ENCODE measurements at regions not wholly inside any gene's neighbourhood (a gene's known extent, or its start where the extent isn't known, plus 50 kb on each side); places are given as distances from the start of the nearest gene placed in this dataset.

GRCh38 chr6:137323860-137324259 is 104.7 kb upstream of the IFNGR1 start:
- Histone ChIP-seq H3K9ac (ENCODE audit: low read length) (no peak overlapping the region), H3K4me3 (ENCODE audit: low read length) (no peak overlapping the region), H3K9me3 (ENCODE audit: control insufficient read depth, low read depth, low read length) (no peaks in the 10 kb centered on the region), H3K27me3 (ENCODE audit: control insufficient read depth, insufficient read depth, low read length) (no peaks in the 10 kb centered on the region), H3K4me1 (ENCODE audit: control insufficient read depth, low read depth, low read length) (peaks cover 3% of the 10 kb centered on the region), H3K36me3 (ENCODE audit: control insufficient read depth, low read depth, low read length) (no peaks in the 10 kb centered on the region), H3K27ac (ENCODE audit: low read length) (no peak overlapping the region)

GRCh38 chr6:137320271-137320670 is 101.1 kb upstream of the IFNGR1 start:
- H3K36me3 ChIP-seq (ENCODE audit: control insufficient read depth, low read depth, low read length), result no peaks in the 10 kb centered on the region
- H3K27ac ChIP-seq (ENCODE audit: low read length), result no peak overlapping the region
- no peaks in the 10 kb centered on the region for H3K9me3 ChIP-seq (ENCODE audit: control insufficient read depth, low read depth, low read length)
- no peaks in the 10 kb centered on the region for H3K27me3 ChIP-seq (ENCODE audit: control insufficient read depth, insufficient read depth, low read length)
- H3K4me3 ChIP-seq (ENCODE audit: low read length), result no peak overlapping the region
- H3K4me1 ChIP-seq (ENCODE audit: control insufficient read depth, low read depth, low read length), result peaks cover 6% of the 10 kb centered on the region
- H3K9ac ChIP-seq (ENCODE audit: low read length), result no peak overlapping the region

GRCh38 chr6:137316626-137317025 is 97.4 kb upstream of the IFNGR1 start:
- Histone ChIP-seq H3K4me3 (ENCODE audit: low read length) (no peak overlapping the region), H3K27me3 (ENCODE audit: control insufficient read depth, insufficient read depth, low read length) (no peaks in the 10 kb centered on the region), H3K9me3 (ENCODE audit: control insufficient read depth, low read depth, low read length) (no peaks in the 10 kb centered on the region), H3K27ac (ENCODE audit: low read length) (no peak overlapping the region), H3K4me1 (ENCODE audit: control insufficient read depth, low read depth, low read length) (peaks cover 16% of the 10 kb centered on the region), H3K9ac (ENCODE audit: low read length) (no peak overlapping the region), H3K36me3 (ENCODE audit: control insufficient read depth, low read depth, low read length) (no peaks in the 10 kb centered on the region)

DNA sequence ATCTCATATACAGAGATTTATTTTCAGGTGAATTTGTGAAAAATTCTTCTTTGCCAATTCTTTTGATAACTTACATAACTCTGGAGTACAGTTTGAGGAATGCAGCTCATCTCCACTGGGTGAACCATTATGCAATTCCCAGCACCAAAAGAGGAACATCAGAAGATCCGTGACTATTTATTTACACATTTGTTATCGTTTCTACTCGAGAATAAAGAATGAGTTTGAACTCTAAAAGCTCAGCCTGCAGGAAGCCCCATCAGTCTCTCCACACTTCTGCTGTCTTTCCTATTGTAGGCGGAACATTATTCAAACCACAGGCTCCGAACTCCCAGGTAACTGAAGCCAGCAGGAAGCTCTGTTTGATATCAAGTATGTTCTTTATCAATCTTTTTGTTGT is 95.9 kb upstream of the IFNGR1 start:
- H3K4me3 ChIP-seq (ENCODE audit: low read length), result no peak overlapping the region
- no peaks in the 10 kb centered on the region for H3K36me3 ChIP-seq (ENCODE audit: control insufficient read depth, low read depth, low read length)
- peaks cover 16% of the 10 kb centered on the region for H3K4me1 ChIP-seq (ENCODE audit: control insufficient read depth, low read depth, low read length)
- no peak overlapping the region for H3K9ac ChIP-seq (ENCODE audit: low read length)
- H3K27me3 ChIP-seq (ENCODE audit: control insufficient read depth, insufficient read depth, low read length), result no peaks in the 10 kb centered on the region
- H3K27ac ChIP-seq (ENCODE audit: low read length), result no peak overlapping the region
- no peaks in the 10 kb centered on the region for H3K9me3 ChIP-seq (ENCODE audit: control insufficient read depth, low read depth, low read length)

GRCh38 chr6:137313928-137314855 is 95.0 kb upstream of the IFNGR1 start:
- Histone ChIP-seq H3K9me3 (ENCODE audit: control insufficient read depth, low read depth, low read length) (no peaks in the 10 kb centered on the region), H3K4me1 (ENCODE audit: control insufficient read depth, low read depth, low read length) (peaks cover 16% of the 10 kb centered on the region), H3K4me3 (ENCODE audit: low read length) (no peak overlapping the region), H3K36me3 (ENCODE audit: control insufficient read depth, low read depth, low read length) (no peaks in the 10 kb centered on the region), H3K27me3 (ENCODE audit: control insufficient read depth, insufficient read depth, low read length) (no peaks in the 10 kb centered on the region), H3K27ac (ENCODE audit: low read length) (no peak overlapping the region), H3K9ac (ENCODE audit: low read length) (no peak overlapping the region)

- no peak overlapping the region for H3K4me3 ChIP-seq (ENCODE audit: low read length)
- H3K9ac ChIP-seq (ENCODE audit: low read length), result no peak overlapping the region
- H3K4me1 ChIP-seq (ENCODE audit: control insufficient read depth, low read depth, low read length), result peaks cover 26% of the 10 kb centered on the region
- H3K9me3 ChIP-seq (ENCODE audit: control insufficient read depth, low read depth, low read length), result no peaks in the 10 kb centered on the region
- H3K27me3 ChIP-seq (ENCODE audit: control insufficient read depth, insufficient read depth, low read length), result no peaks in the 10 kb centered on the region
- no peaks in the 10 kb centered on the region for H3K36me3 ChIP-seq (ENCODE audit: control insufficient read depth, low read depth, low read length)
- no peak overlapping the region for H3K27ac ChIP-seq (ENCODE audit: low read length)
These were observed 94.0 kb upstream of the IFNGR1 start for GRCh38 chr6:137313211-137313610.

- no peaks in the 10 kb centered on the region for H3K9me3 ChIP-seq (ENCODE audit: control insufficient read depth, low read depth, low read length)
- H3K9ac ChIP-seq (ENCODE audit: low read length), result no peak overlapping the region
- H3K36me3 ChIP-seq (ENCODE audit: control insufficient read depth, low read depth, low read length), result no peaks in the 10 kb centered on the region
- no peak overlapping the region for H3K27ac ChIP-seq (ENCODE audit: low read length)
- H3K4me1 ChIP-seq (ENCODE audit: control insufficient read depth, low read depth, low read length), result peaks cover 27% of the 10 kb centered on the region
- H3K4me3 ChIP-seq (ENCODE audit: low read length), result no peak overlapping the region
- H3K27me3 ChIP-seq (ENCODE audit: control insufficient read depth, insufficient read depth, low read length), result no peaks in the 10 kb centered on the region
These were observed 92.8 kb upstream of the IFNGR1 start for GRCh38 chr6:137311940-137312339.

GRCh38 chr6:137309078-137309762 is 90.0 kb upstream of the IFNGR1 start:
- Histone ChIP-seq H3K27me3 (ENCODE audit: control insufficient read depth, insufficient read depth, low read length) (no peaks in the 10 kb centered on the region), H3K9me3 (ENCODE audit: control insufficient read depth, low read depth, low read length) (no peaks in the 10 kb centered on the region), H3K9ac (ENCODE audit: low read length) (no peak overlapping the region), H3K4me3 (ENCODE audit: low read length) (no peak overlapping the region), H3K4me1 (ENCODE audit: control insufficient read depth, low read depth, low read length) (peaks cover 15% of the 10 kb centered on the region), H3K27ac (ENCODE audit: low read length) (no peak overlapping the region), H3K36me3 (ENCODE audit: control insufficient read depth, low read depth, low read length) (no peaks in the 10 kb centered on the region)

- no peak overlapping the region for H3K9ac ChIP-seq (ENCODE audit: low read length)
- H3K27me3 ChIP-seq (ENCODE audit: control insufficient read depth, insufficient read depth, low read length), result no peaks in the 10 kb centered on the region
- no peaks in the 10 kb centered on the region for H3K9me3 ChIP-seq (ENCODE audit: control insufficient read depth, low read depth, low read length)
- no peak overlapping the region for H3K27ac ChIP-seq (ENCODE audit: low read length)
- H3K4me3 ChIP-seq (ENCODE audit: low read length), result no peak overlapping the region
- H3K36me3 ChIP-seq (ENCODE audit: control insufficient read depth, low read depth, low read length), result no peaks in the 10 kb centered on the region
- H3K4me1 ChIP-seq (ENCODE audit: control insufficient read depth, low read depth, low read length), result peaks cover 12% of the 10 kb centered on the region
These were observed 88.1 kb upstream of the IFNGR1 start for GRCh38 chr6:137307163-137307854.

- Histone ChIP-seq H3K9ac (ENCODE audit: low read length) (no peak overlapping the region), H3K27ac (ENCODE audit: low read length) (no peak overlapping the region), H3K9me3 (ENCODE audit: control insufficient read depth, low read depth, low read length) (no peaks in the 10 kb centered on the region), H3K27me3 (ENCODE audit: control insufficient read depth, insufficient read depth, low read length) (no peaks in the 10 kb centered on the region), H3K36me3 (ENCODE audit: control insufficient read depth, low read depth, low read length) (no peaks in the 10 kb centered on the region), H3K4me1 (ENCODE audit: control insufficient read depth, low read depth, low read length) (peaks cover 12% of the 10 kb centered on the region), H3K4me3 (ENCODE audit: low read length) (no peak overlapping the region)
These were observed 86.5 kb upstream of the IFNGR1 start for GRCh38 chr6:137305691-137306090.

DNA sequence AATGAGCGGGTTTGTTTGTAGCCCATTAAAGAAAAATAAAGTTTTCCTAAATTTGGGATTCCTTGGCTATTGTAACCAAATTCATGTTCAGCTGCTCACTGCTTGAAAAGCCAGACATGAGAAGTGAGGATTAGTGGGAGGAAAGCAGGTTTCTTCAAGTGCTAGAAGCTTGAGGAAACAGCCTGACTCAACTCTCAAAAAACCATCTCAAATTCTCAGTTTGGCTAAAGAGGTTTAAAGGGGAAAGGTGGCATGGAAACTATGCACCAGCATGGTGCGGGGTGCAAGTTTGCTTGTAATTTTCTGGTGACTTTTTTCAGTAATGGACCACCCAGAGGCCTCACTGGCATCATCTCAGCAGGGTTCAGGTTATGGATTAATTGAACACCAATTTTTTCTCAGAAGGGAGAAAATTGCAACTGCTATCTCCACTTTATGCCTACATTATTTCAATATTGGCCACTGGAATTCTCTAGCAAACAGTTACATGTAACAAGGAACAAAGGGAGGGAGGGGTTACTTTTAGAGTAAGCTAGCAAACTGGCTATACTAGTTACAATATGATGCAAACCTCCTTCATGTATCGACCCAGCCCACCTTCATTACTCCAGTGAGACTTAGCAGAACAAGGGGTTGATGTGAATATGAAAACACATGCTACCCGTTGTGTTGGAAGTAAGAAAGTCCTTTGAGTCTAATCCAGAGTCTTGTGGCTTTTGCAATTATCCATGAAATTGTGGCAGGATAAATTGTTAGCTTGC is 85.0 kb upstream of the IFNGR1 start:
- Histone ChIP-seq H3K4me1 (ENCODE audit: control insufficient read depth, low read depth, low read length) (peaks cover 15% of the 10 kb centered on the region), H3K4me3 (ENCODE audit: low read length) (no peak overlapping the region), H3K9me3 (ENCODE audit: control insufficient read depth, low read depth, low read length) (no peaks in the 10 kb centered on the region), H3K9ac (ENCODE audit: low read length) (no peak overlapping the region), H3K27me3 (ENCODE audit: control insufficient read depth, insufficient read depth, low read length) (no peaks in the 10 kb centered on the region), H3K27ac (ENCODE audit: low read length) (no peak overlapping the region), H3K36me3 (ENCODE audit: control insufficient read depth, low read depth, low read length) (no peaks in the 10 kb centered on the region)
